HEK293 (cell line): ENCODE measurements at regions not wholly inside any gene's neighbourhood (a gene's known extent, or its start where the extent isn't known, plus 50 kb on each side); places are given as distances from the start of the nearest gene placed in this dataset.
A peak's percentile ranks its signal among the peaks of the same experiment; 100 is the strongest.

Source experiments
- CTCF ChIA-PET: fragments of 350-600 bp; formaldehyde crosslinking; extraction: SDS; loops from one replicate; lab custom pipeline; 2021; ENCODE audit warnings: antibody characterized with exemption; lab: Yijun Ruan, JAX
- POLR2A ChIA-PET: fragments of 300-600 bp; formaldehyde crosslinking; extraction: SDS; loops from one replicate; lab custom pipeline; 2020; ENCODE audit warnings: antibody characterized with exemption, inconsistent platforms; lab: Yijun Ruan, JAX
- H3K27ac ChIP-seq: fragments of 200-500 bp; sonication (Bioruptor generic); 2 replicates; pipeline ENCODE4 v1.5.1; 2014; ENCODE audit warnings: low read depth, low read length, control low read depth, inconsistent platforms; ENCODE audit errors: extremely low read depth
- H3K36me3 ChIP-seq, 2 experiments: fragments of 200-500 bp in 1 of 2; sonication (Bioruptor generic) in 1 of 2; 1 replicate in 1 of 2; 2 replicates in 1 of 2; pipeline ENCODE4 v1.5.1; 2014 to 2017; ENCODE audit warnings: inconsistent platforms in 2 of 2, low read length in 2 of 2; ENCODE audit not compliant: control insufficient read depth in 2 of 2, insufficient read depth in 1 of 2
- H3K4me1 ChIP-seq: fragments of 200-500 bp; sonication (Bioruptor generic); 2 replicates; pipeline ENCODE4 v1.5.1; 2014; ENCODE audit warnings: mild to moderate bottlenecking, low read length, inconsistent platforms; ENCODE audit not compliant: control insufficient read depth, insufficient read depth
- H3K4me3 ChIP-seq: 2 replicates; pipeline ENCODE4 v1.5.1; 2011; ENCODE audit warnings: low read depth, mild to moderate bottlenecking, control low read depth, low read length, moderate library complexity
- H3K9me3 ChIP-seq: fragments of 200-500 bp; sonication (Bioruptor generic); 2 replicates; pipeline ENCODE4 v1.5.1; 2014; ENCODE audit warnings: low read depth, low read length, inconsistent platforms; ENCODE audit not compliant: control insufficient read depth, insufficient read depth
- BCL6B ChIP-seq: fragments of 450-650 bp; formaldehyde crosslinking; IDR thresholded peaks from 2 replicates; pipeline ENCODE4 v1.5.1; 2017; ENCODE audit warnings: missing biosample characterization, missing genetic modification characterization
- FEZF1 ChIP-seq: fragments of 450-650 bp; formaldehyde crosslinking; IDR thresholded peaks from 2 replicates; pipeline ENCODE4 v1.5.1; 2016; ENCODE audit warnings: missing biosample characterization, missing genetic modification characterization
- OSR2 ChIP-seq: fragments of 450-650 bp; formaldehyde crosslinking; IDR thresholded peaks from 2 replicates; pipeline ENCODE4 v1.5.1; 2016; ENCODE audit warnings: missing biosample characterization, missing genetic modification characterization
- ZNF202 ChIP-seq: fragments of 450-650 bp; formaldehyde crosslinking; IDR thresholded peaks from 2 replicates; pipeline ENCODE4 v1.5.1; 2016; ENCODE audit warnings: missing biosample characterization, missing genetic modification characterization, borderline replicate concordance
- ZNF280C ChIP-seq: fragments of 450-650 bp; formaldehyde crosslinking; IDR thresholded peaks from 2 replicates; pipeline ENCODE4 v1.5.1; 2016; ENCODE audit warnings: missing biosample characterization, missing genetic modification characterization
- ZNF580 ChIP-seq: fragments of 450-650 bp; formaldehyde crosslinking; IDR thresholded peaks from 2 replicates; pipeline ENCODE4 v1.5.1; 2016; ENCODE audit warnings: missing biosample characterization, missing genetic modification characterization
- TF ChIP-seq, protein P1 (sequence below): fragments of 450-650 bp; formaldehyde crosslinking; IDR thresholded peaks from 2 replicates; pipeline ENCODE4 v1.5.1; 2016; ENCODE audit warnings: missing biosample characterization, missing genetic modification characterization
- TF ChIP-seq, protein P2 (sequence below): fragments of 450-650 bp; formaldehyde crosslinking; IDR thresholded peaks from 2 replicates; pipeline ENCODE4 v1.5.1; 2016; ENCODE audit warnings: missing biosample characterization, missing genetic modification characterization
- TF ChIP-seq, protein P3 (sequence below): fragments of 450-650 bp; formaldehyde crosslinking; IDR thresholded peaks from 2 replicates; pipeline ENCODE4 v1.5.1; 2017; ENCODE audit warnings: missing biosample characterization, missing genetic modification characterization
- TF ChIP-seq, protein P4 (sequence below): fragments of 450-650 bp; IDR thresholded peaks from 2 replicates; pipeline ENCODE4 v1.5.1; 2018; ENCODE audit warnings: missing biosample characterization, mild to moderate bottlenecking, missing genetic modification characterization
- TF ChIP-seq, protein P5 (sequence below): fragments of 450-650 bp; formaldehyde crosslinking; IDR thresholded peaks from 2 replicates; pipeline ENCODE4 v1.5.1; 2016; ENCODE audit warnings: missing biosample characterization, missing genetic modification characterization

DNA sequence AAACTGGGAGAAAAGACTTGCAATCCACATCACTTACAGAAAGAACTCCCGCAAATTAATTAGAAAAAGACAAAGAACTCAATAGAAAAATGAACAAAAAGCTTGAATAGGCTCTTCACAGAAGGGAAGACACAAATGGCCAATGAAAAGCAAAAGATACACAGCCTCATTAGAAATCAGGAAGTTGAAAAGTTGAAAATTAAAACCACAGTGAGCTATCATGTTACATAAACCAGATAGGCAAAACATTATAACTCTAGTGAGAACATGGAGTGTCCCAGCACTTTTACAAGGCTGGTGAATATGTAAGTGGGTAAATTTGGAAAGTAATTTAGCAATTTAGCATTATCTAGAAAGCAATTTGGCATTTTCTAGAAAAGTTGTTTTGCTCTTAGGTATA, 158.4 kb upstream of the RASSF8 start (continued):
- TF ChIP-seq, protein P1, sequence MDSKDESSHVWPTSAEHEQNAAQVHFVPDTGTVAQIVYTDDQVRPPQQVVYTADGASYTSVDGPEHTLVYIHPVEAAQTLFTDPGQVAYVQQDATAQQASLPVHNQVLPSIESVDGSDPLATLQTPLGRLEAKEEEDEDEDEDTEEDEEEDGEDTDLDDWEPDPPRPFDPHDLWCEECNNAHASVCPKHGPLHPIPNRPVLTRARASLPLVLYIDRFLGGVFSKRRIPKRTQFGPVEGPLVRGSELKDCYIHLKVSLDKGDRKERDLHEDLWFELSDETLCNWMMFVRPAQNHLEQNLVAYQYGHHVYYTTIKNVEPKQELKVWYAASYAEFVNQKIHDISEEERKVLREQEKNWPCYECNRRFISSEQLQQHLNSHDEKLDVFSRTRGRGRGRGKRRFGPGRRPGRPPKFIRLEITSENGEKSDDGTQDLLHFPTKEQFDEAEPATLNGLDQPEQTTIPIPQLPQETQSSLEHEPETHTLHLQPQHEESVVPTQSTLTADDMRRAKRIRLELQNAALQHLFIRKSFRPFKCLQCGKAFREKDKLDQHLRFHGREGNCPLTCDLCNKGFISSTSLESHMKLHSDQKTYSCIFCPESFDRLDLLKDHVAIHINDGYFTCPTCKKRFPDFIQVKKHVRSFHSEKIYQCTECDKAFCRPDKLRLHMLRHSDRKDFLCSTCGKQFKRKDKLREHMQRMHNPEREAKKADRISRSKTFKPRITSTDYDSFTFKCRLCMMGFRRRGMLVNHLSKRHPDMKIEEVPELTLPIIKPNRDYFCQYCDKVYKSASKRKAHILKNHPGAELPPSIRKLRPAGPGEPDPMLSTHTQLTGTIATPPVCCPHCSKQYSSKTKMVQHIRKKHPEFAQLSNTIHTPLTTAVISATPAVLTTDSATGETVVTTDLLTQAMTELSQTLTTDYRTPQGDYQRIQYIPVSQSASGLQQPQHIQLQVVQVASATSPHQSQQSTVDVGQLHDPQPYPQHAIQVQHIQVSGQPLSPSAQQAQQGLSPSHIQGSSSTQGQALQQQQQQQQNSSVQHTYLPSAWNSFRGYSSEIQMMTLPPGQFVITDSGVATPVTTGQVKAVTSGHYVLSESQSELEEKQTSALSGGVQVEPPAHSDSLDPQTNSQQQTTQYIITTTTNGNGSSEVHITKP (tag by site-specific recombination), result 0 out of 2 replicates have a peak, but pooled peaks have one; percentile 15
- TF ChIP-seq FEZF1 (peak; percentile 65), BCL6B (tag by site-specific recombination) (peak; percentile 31; the same call in 1 of the 2 replicates)

- no peak overlapping the region for H3K27ac ChIP-seq
- no peak for TF ChIP-seq ZNF280C
- TF ChIP-seq, protein P2, sequence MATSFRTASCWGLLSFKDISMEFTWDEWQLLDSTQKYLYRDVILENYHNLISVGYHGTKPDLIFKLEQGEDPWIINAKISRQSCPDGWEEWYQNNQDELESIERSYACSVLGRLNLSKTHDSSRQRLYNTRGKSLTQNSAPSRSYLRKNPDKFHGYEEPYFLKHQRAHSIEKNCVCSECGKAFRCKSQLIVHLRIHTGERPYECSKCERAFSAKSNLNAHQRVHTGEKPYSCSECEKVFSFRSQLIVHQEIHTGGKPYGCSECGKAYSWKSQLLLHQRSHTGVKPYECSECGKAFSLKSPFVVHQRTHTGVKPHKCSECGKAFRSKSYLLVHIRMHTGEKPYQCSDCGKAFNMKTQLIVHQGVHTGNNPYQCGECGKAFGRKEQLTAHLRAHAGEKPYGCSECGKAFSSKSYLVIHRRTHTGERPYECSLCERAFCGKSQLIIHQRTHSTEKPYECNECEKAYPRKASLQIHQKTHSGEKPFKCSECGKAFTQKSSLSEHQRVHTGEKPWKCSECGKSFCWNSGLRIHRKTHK (tag by site-specific recombination), result no peak
- TF ChIP-seq, protein P3, sequence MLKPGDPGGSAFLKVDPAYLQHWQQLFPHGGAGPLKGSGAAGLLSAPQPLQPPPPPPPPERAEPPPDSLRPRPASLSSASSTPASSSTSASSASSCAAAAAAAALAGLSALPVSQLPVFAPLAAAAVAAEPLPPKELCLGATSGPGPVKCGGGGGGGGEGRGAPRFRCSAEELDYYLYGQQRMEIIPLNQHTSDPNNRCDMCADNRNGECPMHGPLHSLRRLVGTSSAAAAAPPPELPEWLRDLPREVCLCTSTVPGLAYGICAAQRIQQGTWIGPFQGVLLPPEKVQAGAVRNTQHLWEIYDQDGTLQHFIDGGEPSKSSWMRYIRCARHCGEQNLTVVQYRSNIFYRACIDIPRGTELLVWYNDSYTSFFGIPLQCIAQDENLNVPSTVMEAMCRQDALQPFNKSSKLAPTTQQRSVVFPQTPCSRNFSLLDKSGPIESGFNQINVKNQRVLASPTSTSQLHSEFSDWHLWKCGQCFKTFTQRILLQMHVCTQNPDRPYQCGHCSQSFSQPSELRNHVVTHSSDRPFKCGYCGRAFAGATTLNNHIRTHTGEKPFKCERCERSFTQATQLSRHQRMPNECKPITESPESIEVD (tag by site-specific recombination), result peak; percentile 43; the same call in 1 of the 2 replicates
- TF ChIP-seq, protein P4, sequence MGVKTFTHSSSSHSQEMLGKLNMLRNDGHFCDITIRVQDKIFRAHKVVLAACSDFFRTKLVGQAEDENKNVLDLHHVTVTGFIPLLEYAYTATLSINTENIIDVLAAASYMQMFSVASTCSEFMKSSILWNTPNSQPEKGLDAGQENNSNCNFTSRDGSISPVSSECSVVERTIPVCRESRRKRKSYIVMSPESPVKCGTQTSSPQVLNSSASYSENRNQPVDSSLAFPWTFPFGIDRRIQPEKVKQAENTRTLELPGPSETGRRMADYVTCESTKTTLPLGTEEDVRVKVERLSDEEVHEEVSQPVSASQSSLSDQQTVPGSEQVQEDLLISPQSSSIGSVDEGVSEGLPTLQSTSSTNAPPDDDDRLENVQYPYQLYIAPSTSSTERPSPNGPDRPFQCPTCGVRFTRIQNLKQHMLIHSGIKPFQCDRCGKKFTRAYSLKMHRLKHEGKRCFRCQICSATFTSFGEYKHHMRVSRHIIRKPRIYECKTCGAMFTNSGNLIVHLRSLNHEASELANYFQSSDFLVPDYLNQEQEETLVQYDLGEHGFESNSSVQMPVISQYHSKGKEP, result peak; percentile 47; the same call in 1 of the 2 replicates
- TF ChIP-seq, all 188 proteins: peak for 2
- Histone ChIP-seq H3K4me3 (no peak overlapping the region), H3K9me3 (no peaks in the 10 kb centered on the region), H3K36me3 (no peaks in the 10 kb centered on the region), H3K4me1 (peaks cover 5% of the 10 kb centered on the region; the same call in 1 of the 2 replicates)
- ChIA-PET CTCF (interaction anchor here (0.7 kb wide), 1 partner anchor 26 kb away, joined by 4 read pairs; no protein-coding TSS in a partner anchor), POLR2A (no interaction called here)
Measured at GRCh38 chr12:25801734-25802133, 156.7 kb upstream of the RASSF8 start.

GRCh38 chr12:25802143-25802542, 156.3 kb upstream of the RASSF8 start:
- Histone ChIP-seq H3K4me3 (no peak overlapping the region), H3K4me1 (peaks cover 5% of the 10 kb centered on the region; the same call in 1 of the 2 replicates), H3K9me3 (no peaks in the 10 kb centered on the region), H3K36me3 (no peaks in the 10 kb centered on the region), H3K27ac (no peak overlapping the region)
- TF ChIP-seq ZNF202 (tag by site-specific recombination) (no peak), OSR2 (tag by site-specific recombination) (peak; percentile 72; the same call in 1 of the 2 replicates), ZNF580 (tag by site-specific recombination) (no peak)
- TF ChIP-seq, protein P4, result peak; percentile 42
- TF ChIP-seq, protein P5, sequence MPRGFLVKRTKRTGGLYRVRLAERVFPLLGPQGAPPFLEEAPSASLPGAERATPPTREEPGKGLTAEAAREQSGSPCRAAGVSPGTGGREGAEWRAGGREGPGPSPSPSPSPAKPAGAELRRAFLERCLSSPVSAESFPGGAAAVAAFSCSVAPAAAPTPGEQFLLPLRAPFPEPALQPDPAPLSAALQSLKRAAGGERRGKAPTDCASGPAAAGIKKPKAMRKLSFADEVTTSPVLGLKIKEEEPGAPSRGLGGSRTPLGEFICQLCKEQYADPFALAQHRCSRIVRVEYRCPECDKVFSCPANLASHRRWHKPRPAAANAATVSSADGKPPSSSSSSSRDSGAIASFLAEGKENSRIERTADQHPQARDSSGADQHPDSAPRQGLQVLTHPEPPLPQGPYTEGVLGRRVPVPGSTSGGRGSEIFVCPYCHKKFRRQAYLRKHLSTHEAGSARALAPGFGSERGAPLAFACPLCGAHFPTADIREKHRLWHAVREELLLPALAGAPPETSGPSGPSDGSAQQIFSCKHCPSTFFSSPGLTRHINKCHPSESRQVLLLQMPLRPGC (tag by site-specific recombination), result no peak
- ChIA-PET CTCF (interaction anchor here (0.7 to 0.8 kb wide), 2 partner anchors 25 to 215 kb away, joined by 3 to 4 read pairs; no protein-coding TSS in a partner anchor), POLR2A (no interaction called here)
